Progenitor cell of endocrine pancreas (in vitro differentiated cells): ENCODE measurements at regions not wholly inside any gene's neighbourhood (a gene's known extent, or its start where the extent isn't known, plus 50 kb on each side); places are given as distances from the start of the nearest gene placed in this dataset.
A peak's percentile ranks its signal among the peaks of the same experiment; 100 is the strongest.

Experiments
- DNase-seq: peaks from one replicate; pipeline ENCODE4 v3.0.0; 2021; ENCODE audit warnings: low spot score; ENCODE audit not compliant: unreplicated experiment
- H3K27ac Mint-ChIP-seq: 2 replicates; pipeline ENCODE4 v1.8.0; 2021; ENCODE audit warnings: mild to moderate bottlenecking, moderate library complexity, mixed read lengths
- H3K27me3 Mint-ChIP-seq: 2 replicates; pipeline ENCODE4 v1.8.0; 2021; ENCODE audit warnings: mixed read lengths
- H3K36me3 Mint-ChIP-seq: 2 replicates; pipeline ENCODE4 v1.8.0; 2022; ENCODE audit warnings: mixed read lengths; ENCODE audit not compliant: insufficient read depth
- H3K4me1 Mint-ChIP-seq: 2 replicates; pipeline ENCODE4 v1.8.0; 2021; ENCODE audit warnings: low read depth, mixed read lengths
- H3K4me3 Mint-ChIP-seq: 2 replicates; pipeline ENCODE4 v1.8.0; 2021; ENCODE audit warnings: low read depth, mild to moderate bottlenecking, moderate library complexity, mixed read lengths
- H3K9me3 Mint-ChIP-seq: 2 replicates; pipeline ENCODE4 v1.8.0; 2021; ENCODE audit warnings: low read depth, mixed read lengths
- CTCF ChIP-seq: fragments of 200-600 bp; sonication (generic); IDR thresholded peaks from one replicate; pipeline ENCODE4 v1.5.0; 2021; ENCODE audit warnings: antibody characterized with exemption, mild to moderate bottlenecking; ENCODE audit not compliant: unreplicated experiment

DNA sequence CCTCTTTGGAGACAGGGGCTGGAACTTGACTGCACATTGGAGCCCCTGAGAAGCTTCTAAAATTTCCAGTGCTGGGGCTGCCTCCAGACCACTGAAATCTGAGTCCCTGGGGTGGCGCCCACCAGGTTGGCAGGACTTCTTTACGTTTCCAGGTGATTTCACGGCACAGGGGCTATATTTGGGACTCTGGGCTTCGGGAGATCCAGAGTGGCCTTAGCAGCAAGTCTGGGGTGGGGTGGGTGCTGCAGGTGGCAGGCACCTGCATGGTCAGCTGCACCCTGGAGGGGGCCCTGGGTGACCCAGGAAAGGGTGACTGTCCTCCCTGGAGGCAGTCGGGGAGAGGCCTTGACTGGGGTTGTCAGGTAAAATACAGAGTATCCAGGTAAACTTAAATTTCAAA is 135.5 kb upstream of the PHACTR3 start:
- Mint-ChIP-seq H3K36me3 (no peaks in the 10 kb centered on the region), H3K27ac (no peak overlapping the region), H3K9me3 (peaks cover 4% of the 10 kb centered on the region), H3K27me3 (peaks cover 10% of the 10 kb centered on the region), H3K4me1 (no peaks in the 10 kb centered on the region), H3K4me3 (no peak overlapping the region)
- no peak for TF ChIP-seq CTCF
- DNase-seq = no peak

DNA sequence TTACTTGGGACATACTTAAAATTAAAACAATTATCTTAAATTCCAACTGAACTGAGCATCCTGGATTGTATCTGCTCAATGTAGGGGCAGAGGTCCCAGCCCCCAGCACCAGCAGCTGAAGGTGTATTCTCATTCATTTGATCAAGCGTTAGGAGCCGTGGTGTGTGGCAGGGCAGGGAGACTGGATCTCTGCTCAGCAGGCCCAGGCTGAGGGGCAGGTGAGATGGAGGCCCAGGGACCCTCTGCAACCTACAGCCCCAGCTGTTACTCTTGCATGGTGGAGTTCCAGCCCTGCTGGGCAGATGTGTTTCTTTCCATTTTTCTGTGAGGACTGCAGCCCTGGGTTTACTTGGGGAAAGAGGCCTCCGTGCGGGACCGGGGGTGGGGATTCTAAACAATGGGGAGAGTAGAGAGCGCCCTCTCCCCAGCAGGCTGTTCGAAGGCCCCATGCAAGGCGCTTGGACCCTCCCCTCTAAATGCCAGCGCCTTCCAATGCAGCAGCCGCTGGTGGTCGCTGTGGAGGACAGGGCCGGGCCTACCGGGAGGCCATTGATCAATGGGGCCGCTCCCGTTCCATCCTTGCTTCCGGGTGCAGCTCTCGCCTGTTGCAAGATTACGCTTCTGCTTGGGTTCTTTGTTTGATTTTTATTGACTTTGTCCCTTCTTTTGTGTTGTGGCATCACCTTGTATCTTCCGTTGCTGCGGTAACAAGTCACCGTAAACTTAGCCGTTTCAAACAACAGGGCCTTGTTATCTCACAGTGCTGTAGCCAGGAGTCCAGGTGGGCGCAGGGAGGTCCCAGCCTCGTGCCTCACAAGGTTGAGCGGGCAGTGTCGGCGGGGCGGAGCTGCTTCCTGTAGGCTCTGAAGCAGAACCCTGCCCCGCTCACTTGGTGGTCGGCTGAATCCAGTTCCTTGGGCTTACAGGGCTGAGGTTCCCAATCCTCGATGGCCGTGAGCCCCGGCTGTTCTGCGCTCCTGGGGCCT is 134.8 kb upstream of the PHACTR3 start:
- H3K4me3 Mint-ChIP-seq = no peak overlapping the region
- H3K36me3 Mint-ChIP-seq = no peaks in the 10 kb centered on the region
- no peak for DNase-seq
- H3K27ac Mint-ChIP-seq = no peak overlapping the region
- no peaks in the 10 kb centered on the region for H3K4me1 Mint-ChIP-seq
- peaks cover 4% of the 10 kb centered on the region for H3K9me3 Mint-ChIP-seq
- peaks cover 5% of the 10 kb centered on the region for H3K27me3 Mint-ChIP-seq
- peak; percentile 27 for TF ChIP-seq CTCF

DNA sequence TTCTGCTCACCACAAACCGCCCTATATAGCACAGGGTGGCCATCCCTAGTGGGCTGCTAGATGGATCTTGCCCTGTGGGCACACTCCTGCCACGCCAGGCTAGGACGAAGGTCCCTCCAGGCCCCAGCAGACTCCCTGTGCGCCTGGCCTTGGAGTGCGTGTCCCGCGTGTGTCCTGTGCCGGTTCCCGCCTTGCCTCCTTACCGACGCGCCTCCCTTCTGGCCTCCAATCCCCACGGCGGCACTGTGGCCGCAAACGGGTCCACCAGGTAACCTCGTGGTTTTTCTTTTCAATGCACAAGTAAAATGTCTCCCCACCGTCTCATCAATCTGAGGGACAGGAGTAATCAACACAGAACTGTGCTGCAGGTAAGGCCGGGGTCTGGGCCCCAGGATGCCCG is 133.8 kb upstream of the PHACTR3 start:
- Mint-ChIP-seq H3K9me3 (peaks cover 4% of the 10 kb centered on the region), H3K4me3 (no peak overlapping the region), H3K36me3 (no peaks in the 10 kb centered on the region), H3K4me1 (no peaks in the 10 kb centered on the region), H3K27me3 (peaks cover 2% of the 10 kb centered on the region), H3K27ac (no peak overlapping the region)
- DNase-seq = no peak
- TF ChIP-seq CTCF = no peak

GRCh38 chr20:59471653-59472421 is 132.5 kb upstream of the PHACTR3 start:
- H3K4me1 Mint-ChIP-seq = no peaks in the 10 kb centered on the region
- H3K4me3 Mint-ChIP-seq = no peak overlapping the region
- no peak overlapping the region for H3K27ac Mint-ChIP-seq
- H3K36me3 Mint-ChIP-seq = no peaks in the 10 kb centered on the region
- peaks cover 2% of the 10 kb centered on the region for H3K27me3 Mint-ChIP-seq
- no peak for TF ChIP-seq CTCF
- H3K9me3 Mint-ChIP-seq = peaks cover 4% of the 10 kb centered on the region
- no peak for DNase-seq

DNA sequence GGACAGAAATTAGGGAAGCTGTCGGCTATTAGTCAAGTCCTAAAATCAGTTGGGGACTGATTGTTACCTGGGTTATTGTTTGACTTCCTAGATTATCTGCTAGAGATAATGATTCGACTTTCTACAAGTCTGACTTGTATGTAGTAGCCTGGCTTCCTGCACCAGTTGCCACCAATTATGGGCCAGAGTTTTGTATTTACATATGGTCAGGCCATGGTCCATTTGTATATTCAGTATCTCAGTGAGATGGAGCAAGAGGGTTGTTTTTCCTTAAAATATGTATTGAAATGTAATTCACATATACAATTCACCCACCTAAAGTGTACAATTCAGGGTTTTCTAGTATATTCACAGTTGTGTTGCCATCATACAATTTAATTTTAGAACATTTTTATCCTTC is 130.6 kb upstream of the PHACTR3 start:
- no peak for TF ChIP-seq CTCF
- no peak overlapping the region for H3K27ac Mint-ChIP-seq
- no peak for DNase-seq
- H3K9me3 Mint-ChIP-seq = peaks cover 4% of the 10 kb centered on the region
- peaks cover 2% of the 10 kb centered on the region for H3K27me3 Mint-ChIP-seq
- no peaks in the 10 kb centered on the region for H3K4me1 Mint-ChIP-seq
- H3K4me3 Mint-ChIP-seq = no peak overlapping the region
- no peaks in the 10 kb centered on the region for H3K36me3 Mint-ChIP-seq
